ENCODE measurements at regions not wholly inside any gene's neighbourhood (a gene's known extent, or its start where the extent isn't known, plus 50 kb on each side); places are given as distances from the start of the nearest gene placed in this dataset.

GRCh38 chr2:196260546-196260945 is 89.2 kb upstream of the STK17B start:
- Histone ChIP-seq H3K27me3 (no peaks in the 10 kb centered on the region), H3K4me2 (no peak overlapping the region), H3K9me3 (no peaks in the 10 kb centered on the region), H3K4me3 (no peak overlapping the region), H3K36me3 (no peaks in the 10 kb centered on the region), H4K20me1 (no peaks in the 10 kb centered on the region), H3K9ac (no peak overlapping the region), H3K4me1 (peaks cover 19% of the 10 kb centered on the region), H3K27ac (no peak overlapping the region)
- TF ChIP-seq Cebpa-rat (IDR thresholded peaks at IDR 0.05) = no peak

- no peaks in the 10 kb centered on the region for H4K20me1 ChIP-seq
- H3K4me1 ChIP-seq = peaks cover 34% of the 10 kb centered on the region
- no peak overlapping the region for H3K4me3 ChIP-seq
- no peak for TF ChIP-seq Cebpa-rat (IDR thresholded peaks at IDR 0.05)
- peak overlapping the region; percentile 76 for H3K27ac ChIP-seq
- no peaks in the 10 kb centered on the region for H3K9me3 ChIP-seq
- no peaks in the 10 kb centered on the region for H3K27me3 ChIP-seq
- no peak overlapping the region for H3K9ac ChIP-seq
- peak overlapping the region; percentile 63 for H3K4me2 ChIP-seq
- H3K36me3 ChIP-seq = no peaks in the 10 kb centered on the region
Observed at GRCh38 chr2:196262606-196263005, 91.2 kb upstream of the STK17B start.

- H4K20me1 ChIP-seq = no peaks in the 10 kb centered on the region
- no peaks in the 10 kb centered on the region for H3K27me3 ChIP-seq
- H3K9ac ChIP-seq = no peak overlapping the region
- H3K4me3 ChIP-seq = peak overlapping the region; percentile 22; the same call in 1 of the 2 replicates
- TF ChIP-seq Cebpa-rat (IDR thresholded peaks at IDR 0.05) = no peak
- H3K27ac ChIP-seq = peak overlapping the region; percentile 76
- peak overlapping the region; percentile 63 for H3K4me2 ChIP-seq
- H3K9me3 ChIP-seq = no peaks in the 10 kb centered on the region
- H3K4me1 ChIP-seq = peaks cover 40% of the 10 kb centered on the region
- H3K36me3 ChIP-seq = no peaks in the 10 kb centered on the region
Observed at GRCh38 chr2:196263181-196263747, 91.9 kb upstream of the STK17B start.

GRCh38 chr2:196266351-196266750 is 95.0 kb upstream of the STK17B start:
- Histone ChIP-seq H3K9me3 (no peaks in the 10 kb centered on the region), H3K9ac (no peak overlapping the region), H3K36me3 (no peaks in the 10 kb centered on the region), H3K4me1 (peaks cover 50% of the 10 kb centered on the region), H3K27ac (no peak overlapping the region), H3K4me2 (peak overlapping the region; percentile 53; the same call in 1 of the 2 replicates), H4K20me1 (no peaks in the 10 kb centered on the region), H3K27me3 (no peaks in the 10 kb centered on the region), H3K4me3 (no peak overlapping the region)
- TF ChIP-seq Cebpa-rat (IDR thresholded peaks at IDR 0.05) = no peak

GRCh38 chr2:196266855-196267254 is 95.5 kb upstream of the STK17B start:
- H3K4me1 ChIP-seq = peaks cover 50% of the 10 kb centered on the region
- no peak overlapping the region for H3K27ac ChIP-seq
- no peak overlapping the region for H3K4me3 ChIP-seq
- H3K36me3 ChIP-seq = no peaks in the 10 kb centered on the region
- TF ChIP-seq Cebpa-rat (IDR thresholded peaks at IDR 0.05) = no peak
- H3K4me2 ChIP-seq = peak overlapping the region; percentile 53
- H3K9ac ChIP-seq = 0 out of 2 replicates have a peak overlapping the region, but pooled peaks have one; percentile 8
- H4K20me1 ChIP-seq = no peaks in the 10 kb centered on the region
- H3K9me3 ChIP-seq = no peaks in the 10 kb centered on the region
- no peaks in the 10 kb centered on the region for H3K27me3 ChIP-seq

GRCh38 chr2:196268025-196268424 is 96.6 kb upstream of the STK17B start:
- TF ChIP-seq Cebpa-rat (IDR thresholded peaks at IDR 0.05) = no peak
- peaks cover 41% of the 10 kb centered on the region for H3K4me1 ChIP-seq
- H3K4me3 ChIP-seq = no peak overlapping the region
- H3K4me2 ChIP-seq = peak overlapping the region; percentile 56
- H3K9me3 ChIP-seq = no peaks in the 10 kb centered on the region
- no peaks in the 10 kb centered on the region for H3K36me3 ChIP-seq
- H3K27ac ChIP-seq = peak overlapping the region; percentile 56
- H3K27me3 ChIP-seq = no peaks in the 10 kb centered on the region
- H3K9ac ChIP-seq = no peak overlapping the region
- no peaks in the 10 kb centered on the region for H4K20me1 ChIP-seq

- no peak overlapping the region for H3K9ac ChIP-seq
- no peak for TF ChIP-seq Cebpa-rat (IDR thresholded peaks at IDR 0.05)
- H3K9me3 ChIP-seq = no peaks in the 10 kb centered on the region
- H3K27ac ChIP-seq = peak overlapping the region; percentile 56
- no peaks in the 10 kb centered on the region for H4K20me1 ChIP-seq
- peaks cover 34% of the 10 kb centered on the region for H3K4me1 ChIP-seq
- H3K27me3 ChIP-seq = no peaks in the 10 kb centered on the region
- no peaks in the 10 kb centered on the region for H3K36me3 ChIP-seq
- no peak overlapping the region for H3K4me3 ChIP-seq
- peak overlapping the region; percentile 56 for H3K4me2 ChIP-seq
Observed at GRCh38 chr2:196268538-196269338, 97.4 kb upstream of the STK17B start.

- Histone ChIP-seq H3K36me3 (no peaks in the 10 kb centered on the region), H3K4me2 (no peak overlapping the region), H3K9me3 (no peaks in the 10 kb centered on the region), H3K27me3 (no peaks in the 10 kb centered on the region), H3K9ac (no peak overlapping the region), H3K27ac (no peak overlapping the region), H3K4me1 (peaks cover 51% of the 10 kb centered on the region), H3K4me3 (no peak overlapping the region), H4K20me1 (no peaks in the 10 kb centered on the region)
- no peak for TF ChIP-seq Cebpa-rat (IDR thresholded peaks at IDR 0.05)
Observed at GRCh38 chr2:196271795-196272194, 100.4 kb upstream of the STK17B start.

- 0 out of 2 replicates have a peak overlapping the region, but pooled peaks have one; percentile 13 for H3K4me2 ChIP-seq
- H3K36me3 ChIP-seq = no peaks in the 10 kb centered on the region
- no peak overlapping the region for H3K4me3 ChIP-seq
- H3K4me1 ChIP-seq = peaks cover 26% of the 10 kb centered on the region; the same call in 1 of the 2 replicates
- H3K27ac ChIP-seq = no peak overlapping the region
- no peaks in the 10 kb centered on the region for H3K27me3 ChIP-seq
- no peaks in the 10 kb centered on the region for H4K20me1 ChIP-seq
- H3K9me3 ChIP-seq = no peaks in the 10 kb centered on the region
- no peak overlapping the region for H3K9ac ChIP-seq
- TF ChIP-seq Cebpa-rat (IDR thresholded peaks at IDR 0.05) = no peak
Observed at GRCh38 chr2:196274387-196274809, 103.0 kb upstream of the STK17B start.
